ENCODE measurements at regions not wholly inside any gene's neighbourhood (a gene's known extent, or its start where the extent isn't known, plus 50 kb on each side); places are given as distances from the start of the nearest gene placed in this dataset.

DNA sequence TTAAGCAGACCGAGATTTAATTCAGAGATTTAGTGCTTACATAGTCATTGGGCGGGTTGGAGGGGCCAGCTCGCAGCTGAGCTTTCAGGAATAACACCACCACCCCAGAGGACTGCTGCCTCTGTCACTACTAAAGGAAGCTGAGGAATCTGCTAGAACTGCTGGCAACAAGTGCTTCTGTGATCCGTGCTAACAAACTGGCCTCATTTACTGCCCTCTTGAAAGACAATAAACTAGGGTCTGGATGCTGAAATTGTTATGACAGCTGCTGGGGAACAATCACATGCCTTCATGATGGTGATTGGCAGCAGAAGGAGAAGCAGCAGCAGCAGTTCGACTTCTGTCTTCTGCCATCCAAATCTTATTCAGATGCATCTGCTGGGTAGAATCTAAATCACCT, 285.5 kb upstream of the TAC1 start:
- no peak for TF ChIP-seq EZH2phosphoT487 (IDR thresholded peaks at IDR 0.05; ENCODE audit: low read length)
- TF ChIP-seq, protein P1, sequence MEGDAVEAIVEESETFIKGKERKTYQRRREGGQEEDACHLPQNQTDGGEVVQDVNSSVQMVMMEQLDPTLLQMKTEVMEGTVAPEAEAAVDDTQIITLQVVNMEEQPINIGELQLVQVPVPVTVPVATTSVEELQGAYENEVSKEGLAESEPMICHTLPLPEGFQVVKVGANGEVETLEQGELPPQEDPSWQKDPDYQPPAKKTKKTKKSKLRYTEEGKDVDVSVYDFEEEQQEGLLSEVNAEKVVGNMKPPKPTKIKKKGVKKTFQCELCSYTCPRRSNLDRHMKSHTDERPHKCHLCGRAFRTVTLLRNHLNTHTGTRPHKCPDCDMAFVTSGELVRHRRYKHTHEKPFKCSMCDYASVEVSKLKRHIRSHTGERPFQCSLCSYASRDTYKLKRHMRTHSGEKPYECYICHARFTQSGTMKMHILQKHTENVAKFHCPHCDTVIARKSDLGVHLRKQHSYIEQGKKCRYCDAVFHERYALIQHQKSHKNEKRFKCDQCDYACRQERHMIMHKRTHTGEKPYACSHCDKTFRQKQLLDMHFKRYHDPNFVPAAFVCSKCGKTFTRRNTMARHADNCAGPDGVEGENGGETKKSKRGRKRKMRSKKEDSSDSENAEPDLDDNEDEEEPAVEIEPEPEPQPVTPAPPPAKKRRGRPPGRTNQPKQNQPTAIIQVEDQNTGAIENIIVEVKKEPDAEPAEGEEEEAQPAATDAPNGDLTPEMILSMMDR (IDR thresholded peaks at IDR 0.05; ENCODE audit: low read length): no peak
- TF ChIP-seq EZH2 (optimal IDR thresholded peaks at IDR 0.05; ENCODE audit: low read depth, low read length): no peak

Data from MM.1S (cell line).